A673 (cell line): ENCODE measurements at regions not wholly inside any gene's neighbourhood (a gene's known extent, or its start where the extent isn't known, plus 50 kb on each side); places are given as distances from the start of the nearest gene placed in this dataset.

Experiments
- BruUV-seq: library from RNA; stranded (reverse); fragments of 400-500 nt; replicated peaks from 2 replicates; lab custom pipeline; 2021; lab: Mats Ljungman, UMichigan
- CTCF ChIA-PET: fragments of 300-600 bp; sonication (Branson Sonifier 250); formaldehyde crosslinking; loops from one replicate; lab custom pipeline; 2022; ENCODE audit warnings: antibody characterized with exemption; lab: Charles Lee
- POLR2A ChIA-PET: fragments of 300-600 bp; sonication (Branson Sonifier 250); formaldehyde crosslinking; loops from one replicate; lab custom pipeline; 2022; ENCODE audit warnings: antibody characterized with exemption; ENCODE audit not compliant: low non-redundant PET; lab: Charles Lee
- DNase-seq: peaks from one replicate; pipeline ENCODE4 v3.0.0-alpha.2; 2015; ENCODE audit warnings: low spot score
- H3K27ac ChIP-seq: fragments of 200-600 bp; sonication (generic); 2 replicates; pipeline ENCODE4 v1.5.1; 2016; ENCODE audit warnings: mixed run types, low read depth, mild to moderate bottlenecking, mixed read lengths, antibody characterized with exemption, low read length; ENCODE audit not compliant: poor library complexity, severe bottlenecking
- H3K27me3 ChIP-seq: fragments of 200-600 bp; sonication (generic); replicated peaks from 2 replicates; pipeline ENCODE4 v1.6.1; 2017; ENCODE audit warnings: mixed run types, low read depth, mild to moderate bottlenecking, mixed read lengths, antibody characterized with exemption, low read length; ENCODE audit not compliant: insufficient read depth, poor library complexity
- H3K36me3 ChIP-seq: fragments of 200-600 bp; sonication (generic); 2 replicates; pipeline ENCODE4 v1.6.1; 2016; ENCODE audit warnings: mixed run types, mild to moderate bottlenecking, mixed read lengths, antibody characterized with exemption, low read length; ENCODE audit not compliant: insufficient read depth, poor library complexity, severe bottlenecking
- H3K4me1 ChIP-seq: fragments of 200-600 bp; sonication (generic); 2 replicates; pipeline ENCODE4 v1.6.1; 2017; ENCODE audit warnings: mixed run types, mild to moderate bottlenecking, mixed read lengths, antibody characterized with exemption, low read length; ENCODE audit not compliant: insufficient read depth, poor library complexity, severe bottlenecking
- H3K4me3 ChIP-seq: fragments of 200-600 bp; sonication (generic); 2 replicates; pipeline ENCODE4 v1.5.1; 2016; ENCODE audit warnings: low read depth, mixed run types, mild to moderate bottlenecking, mixed read lengths, low read length; ENCODE audit not compliant: poor library complexity, severe bottlenecking
- H3K9me3 ChIP-seq: fragments of 200-600 bp; sonication (generic); 2 replicates; pipeline ENCODE4 v1.6.1; 2016; ENCODE audit warnings: mixed run types, low read depth, mild to moderate bottlenecking, mixed read lengths, antibody characterized with exemption, low read length; ENCODE audit not compliant: poor library complexity, severe bottlenecking
- EZH2 ChIP-seq: fragments of 200-600 bp; sonication (generic); IDR thresholded peaks from 2 replicates; pipeline ENCODE4 v1.6.1; 2017; ENCODE audit warnings: borderline replicate concordance, low read depth, mild to moderate bottlenecking, mixed read lengths, antibody characterized with exemption, low read length; ENCODE audit not compliant: poor library complexity, severe bottlenecking
- intact Hi-C: fragments of 100-400 bp; cut with micrococcal nuclease; formaldehyde crosslinking; loops from one replicate; pipeline ENCODE4 v1.10.0; 2022; ENCODE audit not compliant: unreplicated experiment
- TF ChIP-seq, protein P1 (sequence below): fragments of 300-800, 200-600 bp; sonication (generic); conservative IDR thresholded peaks from 2 replicates; pipeline ENCODE4 v1.5.1; 2017; ENCODE audit warnings: low read depth, mild to moderate bottlenecking, antibody characterized with exemption, low read length, moderate library complexity, mixed read lengths

- H3K36me3 ChIP-seq = no peaks in the 10 kb centered on the region
- ChIA-PET CTCF (no interaction called here), POLR2A (no interaction called here)
- H3K27me3 ChIP-seq = no peaks in the 10 kb centered on the region
- DNase-seq = no peak
- BruUV-seq = no TSS peak
- no peaks in the 10 kb centered on the region for H3K4me1 ChIP-seq
- no peak overlapping the region for H3K4me3 ChIP-seq
- intact Hi-C loops = no loop called here
- TF ChIP-seq EZH2 = no peak
- TF ChIP-seq, protein P1, sequence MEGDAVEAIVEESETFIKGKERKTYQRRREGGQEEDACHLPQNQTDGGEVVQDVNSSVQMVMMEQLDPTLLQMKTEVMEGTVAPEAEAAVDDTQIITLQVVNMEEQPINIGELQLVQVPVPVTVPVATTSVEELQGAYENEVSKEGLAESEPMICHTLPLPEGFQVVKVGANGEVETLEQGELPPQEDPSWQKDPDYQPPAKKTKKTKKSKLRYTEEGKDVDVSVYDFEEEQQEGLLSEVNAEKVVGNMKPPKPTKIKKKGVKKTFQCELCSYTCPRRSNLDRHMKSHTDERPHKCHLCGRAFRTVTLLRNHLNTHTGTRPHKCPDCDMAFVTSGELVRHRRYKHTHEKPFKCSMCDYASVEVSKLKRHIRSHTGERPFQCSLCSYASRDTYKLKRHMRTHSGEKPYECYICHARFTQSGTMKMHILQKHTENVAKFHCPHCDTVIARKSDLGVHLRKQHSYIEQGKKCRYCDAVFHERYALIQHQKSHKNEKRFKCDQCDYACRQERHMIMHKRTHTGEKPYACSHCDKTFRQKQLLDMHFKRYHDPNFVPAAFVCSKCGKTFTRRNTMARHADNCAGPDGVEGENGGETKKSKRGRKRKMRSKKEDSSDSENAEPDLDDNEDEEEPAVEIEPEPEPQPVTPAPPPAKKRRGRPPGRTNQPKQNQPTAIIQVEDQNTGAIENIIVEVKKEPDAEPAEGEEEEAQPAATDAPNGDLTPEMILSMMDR = no peak
- H3K27ac ChIP-seq = no peak overlapping the region
- H3K9me3 ChIP-seq = no peaks in the 10 kb centered on the region
Observed at GRCh38 chr1:4060850-4061249, 160.8 kb upstream of the C1orf174 start.

DNA sequence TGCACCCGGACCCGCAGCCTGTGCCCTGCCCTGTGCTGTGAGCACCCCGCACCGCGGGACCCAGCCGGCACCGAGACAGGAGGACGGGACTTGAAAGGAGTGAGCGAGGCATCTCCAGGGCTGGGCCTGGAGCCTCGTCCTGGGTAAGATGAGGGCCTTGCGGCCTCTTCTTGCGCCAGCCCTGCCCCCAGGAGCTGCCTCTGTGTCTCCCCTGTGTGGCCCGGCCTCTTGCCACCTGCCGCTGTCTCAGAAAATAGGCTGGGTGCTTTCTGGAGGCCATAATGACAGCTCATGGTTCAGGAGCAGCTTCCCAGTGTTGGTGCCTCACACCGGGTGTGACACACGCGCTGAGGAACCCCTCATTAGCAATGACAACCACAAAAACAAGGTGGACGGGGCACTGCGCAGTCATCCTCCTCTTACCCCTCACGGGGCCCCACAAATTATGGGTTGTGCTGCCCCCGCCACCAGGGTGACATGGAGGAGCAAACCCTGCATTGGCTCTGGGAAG lies 161.5 kb upstream of the C1orf174 start:
- no peak for DNase-seq
- H3K4me1 ChIP-seq = no peaks in the 10 kb centered on the region
- ChIA-PET CTCF (no interaction called here), POLR2A (no interaction called here)
- TF ChIP-seq EZH2 = no peak
- TF ChIP-seq, protein P1 = no peak
- intact Hi-C loops = no loop called here
- no peaks in the 10 kb centered on the region for H3K36me3 ChIP-seq
- no peak overlapping the region for H3K4me3 ChIP-seq
- H3K27ac ChIP-seq = no peak overlapping the region
- no TSS peak for BruUV-seq
- no peaks in the 10 kb centered on the region for H3K27me3 ChIP-seq
- no peaks in the 10 kb centered on the region for H3K9me3 ChIP-seq

- H3K36me3 ChIP-seq = no peaks in the 10 kb centered on the region
- no peak for DNase-seq
- no peak overlapping the region for H3K27ac ChIP-seq
- ChIA-PET POLR2A (no interaction called here), CTCF (no interaction called here)
- no peaks in the 10 kb centered on the region for H3K27me3 ChIP-seq
- H3K4me3 ChIP-seq = no peak overlapping the region
- no peaks in the 10 kb centered on the region for H3K4me1 ChIP-seq
- intact Hi-C loops = no loop called here
- no peaks in the 10 kb centered on the region for H3K9me3 ChIP-seq
- no TSS peak for BruUV-seq
- TF ChIP-seq, protein P1 = no peak
Observed at GRCh38 chr1:4062041-4062440, 162.0 kb upstream of the C1orf174 start.
